ENCODE measurements at regions not wholly inside any gene's neighbourhood (a gene's known extent, or its start where the extent isn't known, plus 50 kb on each side); places are given as distances from the start of the nearest gene placed in this dataset.
"Not testable (repeated sequence)": the region's sequence is repeated elsewhere in the genome, so short reads cannot be mapped to it uniquely, and the experiment has no call there.

DNA sequence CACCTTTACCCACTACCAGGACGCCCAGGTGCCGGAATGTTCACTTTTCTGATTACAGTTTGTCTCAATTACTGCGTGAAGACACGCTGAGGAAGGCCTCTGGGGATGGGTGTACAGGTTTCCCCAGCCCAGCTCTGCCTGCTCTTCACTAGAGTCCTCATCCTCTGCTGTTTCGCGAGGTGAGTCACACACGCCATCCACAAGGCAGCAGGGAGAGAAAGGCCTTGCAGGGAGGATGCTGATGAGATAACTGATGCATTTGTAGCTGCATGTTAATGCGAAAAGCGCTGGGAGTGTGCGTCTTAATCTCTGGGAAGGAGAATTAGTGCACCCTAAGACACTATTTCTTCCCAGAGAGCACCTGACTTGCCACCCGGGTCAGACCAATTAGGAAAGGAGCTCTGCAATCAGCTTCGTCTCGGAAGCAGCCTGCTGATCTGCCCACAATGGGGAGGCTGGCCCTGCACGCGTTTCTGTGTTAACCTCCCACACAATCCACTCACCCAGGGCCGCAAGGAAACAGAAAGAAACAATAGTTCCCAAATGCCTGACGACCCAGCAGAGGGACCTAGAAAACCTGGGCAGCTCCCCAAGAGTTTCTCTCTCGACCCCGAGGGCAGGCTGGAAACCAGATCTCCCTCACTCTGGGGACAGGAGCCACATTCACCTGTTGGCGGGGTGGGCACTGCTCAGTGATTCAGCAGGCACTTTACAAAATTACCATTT is 578.7 kb downstream of the GLRX3 start:
- no peaks in the 10 kb centered on the region for H3K9me3 ChIP-seq (ENCODE audit: insufficient read depth, low read depth, low read length)
- H3K36me3 ChIP-seq (ENCODE audit: insufficient read depth, low read depth, low read length) = no peaks in the 10 kb centered on the region
- H3K27ac ChIP-seq (ENCODE audit: low read length) = no peak overlapping the region
- H3K27me3 ChIP-seq (ENCODE audit: insufficient read depth, low read length) = no peaks in the 10 kb centered on the region
- no peaks in the 10 kb centered on the region for H3K4me1 ChIP-seq (ENCODE audit: insufficient read depth, low read length)
- no peak overlapping the region for H3K4me3 ChIP-seq (ENCODE audit: low read length)
- H3K9ac ChIP-seq (ENCODE audit: low read depth, low read length) = no peak overlapping the region

DNA sequence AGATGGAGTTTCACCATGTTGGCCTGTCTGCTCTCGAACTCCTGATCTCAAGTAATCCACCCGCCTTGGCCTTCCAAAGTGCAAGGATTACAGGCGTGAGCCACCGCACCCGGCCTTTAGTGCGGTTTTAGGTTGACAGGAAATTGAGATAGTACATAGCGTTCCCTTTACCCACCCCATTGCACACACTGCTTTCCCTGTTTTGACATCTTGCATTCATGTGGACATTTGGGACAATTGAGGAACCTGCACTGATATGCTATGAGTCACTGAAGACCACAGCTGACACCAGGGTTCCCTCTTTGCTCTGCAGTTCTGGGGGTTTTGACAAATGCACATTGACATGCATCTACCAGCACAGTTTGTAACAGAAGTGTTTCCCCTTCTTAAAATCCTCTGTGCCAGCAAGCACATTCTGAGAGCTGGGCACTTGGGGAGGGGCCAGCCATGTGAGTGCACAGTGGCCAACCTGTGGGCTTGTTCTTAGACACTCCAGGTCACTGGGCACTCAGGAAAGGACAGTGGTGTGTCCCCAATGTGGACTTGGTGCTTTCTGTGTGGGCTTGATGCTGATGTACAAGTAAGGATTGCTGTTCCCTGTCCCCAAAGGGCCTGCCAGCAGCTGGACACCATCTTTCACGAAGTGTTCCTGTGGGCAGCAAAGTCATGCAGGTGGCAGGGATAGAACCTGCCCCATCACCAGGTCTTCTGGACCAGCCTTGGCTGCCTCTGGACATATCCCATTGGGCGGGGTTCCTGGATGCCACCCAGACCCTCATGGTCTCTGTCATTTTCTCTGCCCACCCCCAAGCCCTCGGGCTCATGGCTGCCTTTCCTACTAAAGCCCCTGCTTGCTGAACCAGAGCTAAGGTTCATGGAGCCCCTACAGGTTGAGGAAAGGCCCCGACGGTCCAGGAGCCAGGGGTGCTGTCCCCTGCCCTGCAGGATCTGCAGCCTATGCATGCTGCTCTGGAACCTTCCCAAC is 579.8 kb downstream of the GLRX3 start:
- Histone ChIP-seq H3K27ac (ENCODE audit: low read length) (no peak overlapping the region), H3K36me3 (ENCODE audit: insufficient read depth, low read depth, low read length) (no peaks in the 10 kb centered on the region), H3K27me3 (ENCODE audit: insufficient read depth, low read length) (no peaks in the 10 kb centered on the region), H3K4me1 (ENCODE audit: insufficient read depth, low read length) (no peaks in the 10 kb centered on the region), H3K9me3 (ENCODE audit: insufficient read depth, low read depth, low read length) (no peaks in the 10 kb centered on the region), H3K9ac (ENCODE audit: low read depth, low read length) (no peak overlapping the region), H3K4me3 (ENCODE audit: low read length) (no peak overlapping the region)

DNA sequence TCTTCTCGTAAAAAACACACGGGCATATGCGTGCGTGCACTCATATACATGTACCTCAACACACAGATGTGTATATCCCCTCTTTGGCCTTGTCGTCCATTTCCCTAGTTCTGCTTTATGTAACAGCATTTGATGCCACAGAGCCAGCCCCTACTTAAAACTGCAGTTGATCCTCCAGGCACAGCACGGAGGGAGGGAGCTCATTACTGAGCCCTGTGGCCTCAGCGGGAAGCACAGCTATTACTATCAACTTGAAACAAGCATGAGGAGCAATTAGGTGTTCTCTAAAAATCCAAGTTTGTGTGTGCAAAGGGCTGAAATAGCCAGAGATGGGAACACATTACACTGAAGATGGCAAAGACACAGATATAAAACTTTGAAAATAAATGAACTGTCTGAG is 580.9 kb downstream of the GLRX3 start:
- H3K4me3 ChIP-seq (ENCODE audit: low read length) = no peak overlapping the region
- H3K9ac ChIP-seq (ENCODE audit: low read depth, low read length) = no peak overlapping the region
- H3K27ac ChIP-seq (ENCODE audit: low read length) = no peak overlapping the region
- no peaks in the 10 kb centered on the region for H3K4me1 ChIP-seq (ENCODE audit: insufficient read depth, low read length)
- no peaks in the 10 kb centered on the region for H3K27me3 ChIP-seq (ENCODE audit: insufficient read depth, low read length)
- no peaks in the 10 kb centered on the region for H3K36me3 ChIP-seq (ENCODE audit: insufficient read depth, low read depth, low read length)
- H3K9me3 ChIP-seq (ENCODE audit: insufficient read depth, low read depth, low read length) = no peaks in the 10 kb centered on the region

DNA sequence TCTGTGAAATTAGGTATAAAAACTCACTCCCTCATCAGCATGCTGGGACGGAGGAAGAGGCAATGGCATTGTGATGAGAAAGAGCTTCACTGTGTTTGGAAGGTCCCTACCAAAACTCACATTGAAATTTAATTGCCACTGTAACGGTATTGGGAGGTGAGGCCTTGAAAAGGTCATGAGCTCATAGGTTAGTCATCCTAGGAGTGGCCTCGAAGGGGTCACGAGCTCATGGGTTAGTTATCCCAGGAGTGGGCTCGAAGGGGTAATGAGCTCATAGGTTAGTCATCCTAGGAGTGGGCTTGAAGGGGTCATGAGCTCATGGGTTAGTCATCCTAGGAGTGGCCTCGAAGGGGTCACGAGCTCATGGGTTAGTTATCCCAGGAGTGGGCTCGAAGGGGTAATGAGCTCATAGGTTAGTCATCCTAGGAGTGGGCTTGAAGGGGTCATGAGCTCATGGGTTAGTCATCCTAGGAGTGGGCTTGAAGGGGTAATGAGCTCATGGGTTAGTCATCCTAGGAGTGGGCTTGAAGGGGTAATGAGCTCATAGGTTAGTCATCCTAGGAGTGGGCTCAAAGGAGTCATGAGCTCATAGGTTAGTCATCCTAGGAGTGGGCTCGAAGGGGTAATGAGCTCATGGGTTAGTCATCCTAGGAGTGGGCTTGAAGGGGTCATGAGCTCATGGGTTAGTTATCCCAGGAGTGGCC is 582.7 kb downstream of the GLRX3 start:
- not testable (repeated sequence) for H3K4me3 ChIP-seq (ENCODE audit: low read length); H3K9me3 ChIP-seq (ENCODE audit: insufficient read depth, low read depth, low read length); H3K9ac ChIP-seq (ENCODE audit: low read depth, low read length); H3K36me3 ChIP-seq (ENCODE audit: insufficient read depth, low read depth, low read length); H3K27ac ChIP-seq (ENCODE audit: low read length); H3K27me3 ChIP-seq (ENCODE audit: insufficient read depth, low read length); H3K4me1 ChIP-seq (ENCODE audit: insufficient read depth, low read length)

DNA sequence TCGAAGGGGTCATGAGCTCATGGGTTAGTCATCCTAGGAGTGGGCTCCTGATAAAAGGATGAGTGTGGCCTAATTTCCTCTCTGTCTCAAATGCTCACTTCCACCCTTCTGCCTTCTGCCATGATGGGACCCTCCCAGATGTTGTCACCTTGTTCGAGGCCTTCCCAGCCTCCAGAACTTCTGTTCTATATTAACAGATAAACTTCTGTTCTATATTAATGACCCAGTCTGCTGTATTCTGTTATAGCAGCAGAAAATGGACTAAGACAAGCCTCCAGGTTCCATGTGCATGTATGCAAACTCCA is 583.2 kb downstream of the GLRX3 start:
- Histone ChIP-seq H3K36me3 (ENCODE audit: insufficient read depth, low read depth, low read length) (no peaks in the 10 kb centered on the region), H3K27ac (ENCODE audit: low read length) (no peak overlapping the region), H3K4me3 (ENCODE audit: low read length) (no peak overlapping the region), H3K9me3 (ENCODE audit: insufficient read depth, low read depth, low read length) (no peaks in the 10 kb centered on the region), H3K4me1 (ENCODE audit: insufficient read depth, low read length) (no peaks in the 10 kb centered on the region), H3K27me3 (ENCODE audit: insufficient read depth, low read length) (no peaks in the 10 kb centered on the region), H3K9ac (ENCODE audit: low read depth, low read length) (no peak overlapping the region)

DNA sequence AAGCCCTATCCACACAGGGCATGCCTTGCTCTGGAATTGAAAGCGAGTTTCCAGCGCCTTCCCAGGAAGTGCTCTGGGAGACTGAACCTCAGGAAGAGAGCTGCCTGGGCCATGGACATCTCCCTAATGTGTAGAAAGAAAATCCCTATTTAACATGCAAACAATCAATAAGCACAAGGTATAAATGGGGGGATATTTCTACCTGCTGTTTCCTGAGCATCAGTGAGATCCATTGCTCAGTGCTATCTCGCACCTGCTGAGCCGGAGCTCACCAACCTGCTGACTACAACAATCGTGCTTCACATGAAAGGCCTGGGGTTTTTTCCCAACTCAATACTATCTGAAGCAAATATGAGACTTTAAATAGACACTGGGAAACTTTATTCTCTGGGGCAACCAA is 584.0 kb downstream of the GLRX3 start:
- no peaks in the 10 kb centered on the region for H3K27me3 ChIP-seq (ENCODE audit: insufficient read depth, low read length)
- H3K36me3 ChIP-seq (ENCODE audit: insufficient read depth, low read depth, low read length) = no peaks in the 10 kb centered on the region
- H3K4me3 ChIP-seq (ENCODE audit: low read length) = no peak overlapping the region
- no peaks in the 10 kb centered on the region for H3K9me3 ChIP-seq (ENCODE audit: insufficient read depth, low read depth, low read length)
- no peak overlapping the region for H3K27ac ChIP-seq (ENCODE audit: low read length)
- no peaks in the 10 kb centered on the region for H3K4me1 ChIP-seq (ENCODE audit: insufficient read depth, low read length)
- H3K9ac ChIP-seq (ENCODE audit: low read depth, low read length) = no peak overlapping the region

DNA sequence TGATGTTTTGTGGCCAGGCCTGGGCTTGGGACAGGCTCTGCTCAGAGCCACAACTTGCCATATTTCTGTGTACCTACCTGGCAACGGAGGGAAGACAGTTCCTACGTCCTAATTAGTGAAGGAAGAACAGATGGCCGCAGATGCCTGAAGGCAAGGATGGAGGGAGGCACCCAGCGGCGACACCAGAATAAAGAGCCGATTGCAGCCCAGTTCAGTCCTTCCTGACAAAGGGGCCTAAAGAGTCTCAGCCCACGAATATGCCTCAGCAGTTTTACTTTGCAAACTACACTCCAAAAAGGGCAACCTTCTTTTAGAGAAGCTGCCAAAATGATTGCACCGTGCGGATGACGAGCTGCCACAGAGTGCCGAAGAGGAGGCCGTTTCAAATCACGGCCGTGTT is 585.8 kb downstream of the GLRX3 start:
- Histone ChIP-seq H3K9ac (ENCODE audit: low read depth, low read length) (no peak overlapping the region), H3K4me1 (ENCODE audit: insufficient read depth, low read length) (no peaks in the 10 kb centered on the region), H3K27ac (ENCODE audit: low read length) (no peak overlapping the region), H3K27me3 (ENCODE audit: insufficient read depth, low read length) (no peaks in the 10 kb centered on the region), H3K9me3 (ENCODE audit: insufficient read depth, low read depth, low read length) (no peaks in the 10 kb centered on the region), H3K36me3 (ENCODE audit: insufficient read depth, low read depth, low read length) (no peaks in the 10 kb centered on the region), H3K4me3 (ENCODE audit: low read length) (no peak overlapping the region)

DNA sequence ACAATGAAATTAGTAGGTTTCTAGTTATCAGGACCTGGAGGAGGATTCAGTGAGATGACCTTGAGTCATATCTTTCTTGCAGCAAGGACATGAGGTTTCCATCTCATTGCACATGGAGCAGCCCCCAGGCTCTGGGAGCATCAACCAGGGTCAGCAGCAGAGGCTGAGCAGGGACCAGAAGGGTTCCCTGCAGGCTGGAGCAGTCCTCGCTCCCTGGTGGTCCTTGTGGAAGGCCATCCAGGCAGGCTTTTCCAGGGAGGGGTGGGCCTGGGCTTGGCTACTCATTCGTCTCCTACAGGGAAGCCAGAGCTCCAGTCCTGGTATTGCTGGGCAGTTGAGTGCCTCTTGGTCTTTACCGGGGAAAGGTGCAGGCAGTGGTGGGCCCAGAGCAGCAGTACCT is 587.5 kb downstream of the GLRX3 start:
- no peak overlapping the region for H3K4me3 ChIP-seq (ENCODE audit: low read length)
- H3K27me3 ChIP-seq (ENCODE audit: insufficient read depth, low read length) = no peaks in the 10 kb centered on the region
- no peaks in the 10 kb centered on the region for H3K9me3 ChIP-seq (ENCODE audit: insufficient read depth, low read depth, low read length)
- H3K27ac ChIP-seq (ENCODE audit: low read length) = no peak overlapping the region
- H3K4me1 ChIP-seq (ENCODE audit: insufficient read depth, low read length) = no peaks in the 10 kb centered on the region
- no peak overlapping the region for H3K9ac ChIP-seq (ENCODE audit: low read depth, low read length)
- no peaks in the 10 kb centered on the region for H3K36me3 ChIP-seq (ENCODE audit: insufficient read depth, low read depth, low read length)

DNA sequence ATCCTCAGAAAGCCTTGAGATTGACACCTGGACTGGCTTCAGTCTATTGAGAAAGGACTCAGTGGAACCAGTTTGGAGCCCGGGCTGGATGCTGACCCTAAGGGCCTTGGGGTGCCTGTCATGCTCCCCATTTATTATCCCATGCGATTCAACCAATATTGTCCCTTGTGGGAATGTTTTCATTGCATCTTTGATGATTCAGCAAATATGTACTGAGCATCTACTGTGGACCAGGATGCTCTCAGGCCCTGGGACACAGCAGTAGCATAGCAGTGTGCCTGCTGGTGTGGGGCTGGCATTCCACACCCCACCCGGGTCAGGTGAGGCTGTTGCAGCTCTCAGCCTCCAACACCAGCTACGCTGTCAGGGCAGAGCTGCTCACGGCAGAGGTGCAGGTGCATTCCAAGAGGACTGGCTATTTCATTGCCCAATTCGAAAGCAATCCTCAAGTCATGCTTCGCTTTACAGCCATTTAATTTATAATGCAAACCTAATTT is 586.0 kb downstream of the TCERG1L start:
- no peaks in the 10 kb centered on the region for H3K9me3 ChIP-seq (ENCODE audit: insufficient read depth, low read depth, low read length)
- no peaks in the 10 kb centered on the region for H3K27me3 ChIP-seq (ENCODE audit: insufficient read depth, low read length)
- H3K27ac ChIP-seq (ENCODE audit: low read length) = no peak overlapping the region
- no peak overlapping the region for H3K9ac ChIP-seq (ENCODE audit: low read depth, low read length)
- H3K4me3 ChIP-seq (ENCODE audit: low read length) = no peak overlapping the region
- H3K4me1 ChIP-seq (ENCODE audit: insufficient read depth, low read length) = no peaks in the 10 kb centered on the region
- H3K36me3 ChIP-seq (ENCODE audit: insufficient read depth, low read depth, low read length) = no peaks in the 10 kb centered on the region

DNA sequence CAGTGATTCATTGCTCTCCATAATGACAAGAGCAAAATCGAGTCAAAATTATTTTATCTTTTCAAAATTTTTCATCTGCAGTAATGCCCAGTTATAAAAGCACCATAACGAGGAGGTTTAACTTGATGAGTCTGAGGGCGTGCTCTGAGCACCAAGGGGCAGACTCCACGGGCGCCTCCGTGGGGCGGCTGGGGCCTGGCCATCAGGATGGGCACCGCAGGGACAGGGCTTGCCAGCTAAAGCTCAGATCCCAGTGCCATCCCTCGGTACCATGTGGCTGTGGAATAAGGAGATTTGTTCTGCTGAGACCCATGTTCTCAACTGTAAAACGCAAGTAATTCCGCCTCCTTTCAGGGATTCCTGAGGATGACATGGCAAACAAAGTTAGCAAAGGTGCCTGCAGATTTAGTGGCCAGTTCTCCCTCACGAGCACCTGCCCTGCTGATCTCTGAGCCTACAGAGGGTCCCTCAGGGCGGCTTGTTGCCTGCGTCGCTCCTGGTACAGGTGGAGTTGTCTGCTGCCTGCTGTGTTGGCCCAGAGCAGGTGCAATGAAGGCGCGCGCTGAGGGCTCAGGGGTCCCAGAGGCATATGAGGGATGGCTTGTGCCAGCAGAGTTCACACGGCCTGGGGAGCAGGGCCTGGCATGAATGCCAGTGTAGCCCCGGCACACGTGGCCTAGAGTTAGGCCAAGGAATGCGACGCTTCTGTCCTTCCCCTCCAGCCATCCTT is 584.4 kb downstream of the TCERG1L start:
- Histone ChIP-seq H3K9me3 (ENCODE audit: insufficient read depth, low read depth, low read length) (no peaks in the 10 kb centered on the region), H3K4me1 (ENCODE audit: insufficient read depth, low read length) (no peaks in the 10 kb centered on the region), H3K36me3 (ENCODE audit: insufficient read depth, low read depth, low read length) (no peaks in the 10 kb centered on the region), H3K9ac (ENCODE audit: low read depth, low read length) (no peak overlapping the region), H3K27me3 (ENCODE audit: insufficient read depth, low read length) (no peaks in the 10 kb centered on the region), H3K27ac (ENCODE audit: low read length) (no peak overlapping the region), H3K4me3 (ENCODE audit: low read length) (no peak overlapping the region)

DNA sequence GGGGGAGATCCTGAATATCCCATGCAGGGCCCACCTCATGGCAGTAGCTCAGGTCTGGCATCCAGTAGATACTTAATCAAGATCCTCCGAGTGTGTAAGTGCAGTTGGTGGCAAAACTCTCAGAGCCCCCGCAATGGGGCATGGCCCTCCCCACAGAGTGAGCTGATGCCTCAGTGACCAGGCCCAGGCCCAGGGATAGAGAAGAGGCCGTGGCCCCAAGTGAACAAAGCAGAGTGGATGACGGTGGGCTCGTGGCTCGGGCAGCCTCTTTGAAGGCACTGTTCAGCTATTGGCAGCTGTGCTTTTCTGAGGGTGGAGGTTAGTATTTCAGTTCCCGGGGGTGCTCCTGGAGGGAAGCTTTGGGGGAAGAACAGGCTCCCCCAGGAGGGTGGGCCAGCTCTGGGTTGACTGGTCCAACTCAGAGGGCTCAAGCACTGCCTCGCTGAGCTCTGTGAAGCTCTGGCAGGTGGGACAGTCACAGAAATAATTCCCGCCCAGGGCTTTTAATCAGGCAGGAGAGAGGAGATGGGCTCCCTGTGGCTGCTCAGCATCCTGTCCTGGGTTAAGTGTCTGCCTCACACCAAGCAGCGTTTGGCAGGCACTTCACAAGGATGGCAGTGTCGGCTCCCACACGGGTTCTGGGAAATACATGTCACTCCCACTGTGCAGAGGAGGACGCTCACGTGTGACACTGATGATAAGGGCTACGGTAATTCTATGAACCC is 583.6 kb downstream of the TCERG1L start:
- H3K9ac ChIP-seq (ENCODE audit: low read depth, low read length) = no peak overlapping the region
- H3K27me3 ChIP-seq (ENCODE audit: insufficient read depth, low read length) = no peaks in the 10 kb centered on the region
- H3K9me3 ChIP-seq (ENCODE audit: insufficient read depth, low read depth, low read length) = no peaks in the 10 kb centered on the region
- no peak overlapping the region for H3K27ac ChIP-seq (ENCODE audit: low read length)
- H3K4me1 ChIP-seq (ENCODE audit: insufficient read depth, low read length) = no peaks in the 10 kb centered on the region
- H3K36me3 ChIP-seq (ENCODE audit: insufficient read depth, low read depth, low read length) = no peaks in the 10 kb centered on the region
- H3K4me3 ChIP-seq (ENCODE audit: low read length) = no peak overlapping the region
